ENCODE measurements at regions not wholly inside any gene's neighbourhood (a gene's known extent, or its start where the extent isn't known, plus 50 kb on each side); places are given as distances from the start of the nearest gene placed in this dataset.

DNA sequence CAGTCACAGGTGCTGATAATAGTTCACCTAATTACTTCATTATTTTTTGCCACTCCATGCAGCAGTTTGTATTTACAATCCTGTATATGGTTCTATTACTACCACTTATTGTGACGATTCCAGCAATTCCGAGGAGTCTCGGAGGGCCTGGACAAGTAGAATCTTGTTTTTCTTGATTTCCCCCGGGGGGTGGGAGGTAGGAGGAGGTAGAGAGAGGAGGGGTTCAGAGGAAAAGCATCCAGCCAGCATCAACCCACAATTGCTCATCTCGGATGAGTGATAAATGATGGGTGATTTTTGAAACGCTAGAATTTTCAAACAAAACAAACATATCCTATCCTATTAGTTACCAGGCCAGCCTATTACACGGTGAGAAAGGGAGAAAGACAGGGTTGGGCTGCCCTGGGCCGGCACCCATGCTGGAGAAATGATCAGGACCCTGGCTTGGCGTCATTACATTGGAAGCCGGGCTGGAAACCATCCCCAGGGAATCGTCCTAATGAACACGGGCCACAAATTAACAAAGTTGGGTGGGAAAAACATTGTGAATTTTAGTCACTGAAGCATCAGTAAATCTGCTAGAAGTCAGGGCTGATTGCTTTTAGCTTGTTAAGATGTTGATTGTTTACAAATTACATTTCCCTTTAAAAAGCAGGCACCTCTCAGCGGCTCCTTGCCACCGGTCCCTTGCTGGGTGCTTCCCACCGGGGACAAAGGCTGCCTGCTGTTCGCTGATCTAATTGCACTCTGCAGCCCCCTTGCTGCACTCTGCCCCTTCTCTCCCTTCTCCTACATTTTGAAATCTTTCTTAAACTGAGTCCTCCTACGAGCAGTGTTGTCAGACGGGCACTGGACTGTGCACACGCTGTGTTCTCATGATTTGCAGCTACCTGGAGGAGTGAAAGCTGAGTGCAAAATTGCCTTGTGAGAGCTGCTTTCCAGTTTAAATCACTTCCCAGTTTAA lies 95.5 kb downstream of the FAM204A start:
- DNase-seq: no peak

DNA sequence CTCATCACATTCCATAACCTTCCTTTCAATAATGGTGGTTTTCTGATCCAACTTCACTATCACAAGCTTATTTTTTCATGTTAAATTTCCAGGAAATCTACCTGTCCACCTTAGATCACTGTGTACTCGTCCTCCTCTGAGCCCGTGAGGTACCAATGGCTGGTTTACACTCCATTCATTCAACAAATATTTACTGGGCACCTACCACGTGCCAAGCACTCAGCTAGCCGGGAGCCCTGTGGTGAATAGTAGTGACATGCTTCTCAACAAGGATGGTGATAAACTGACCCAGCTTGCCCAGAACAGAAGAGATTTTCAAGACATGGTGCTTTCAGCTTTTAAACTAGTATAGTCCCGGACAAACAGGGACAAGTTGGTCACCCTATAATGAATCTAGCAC lies 98.2 kb downstream of the FAM204A start:
- DNase-seq: no peak

DNA sequence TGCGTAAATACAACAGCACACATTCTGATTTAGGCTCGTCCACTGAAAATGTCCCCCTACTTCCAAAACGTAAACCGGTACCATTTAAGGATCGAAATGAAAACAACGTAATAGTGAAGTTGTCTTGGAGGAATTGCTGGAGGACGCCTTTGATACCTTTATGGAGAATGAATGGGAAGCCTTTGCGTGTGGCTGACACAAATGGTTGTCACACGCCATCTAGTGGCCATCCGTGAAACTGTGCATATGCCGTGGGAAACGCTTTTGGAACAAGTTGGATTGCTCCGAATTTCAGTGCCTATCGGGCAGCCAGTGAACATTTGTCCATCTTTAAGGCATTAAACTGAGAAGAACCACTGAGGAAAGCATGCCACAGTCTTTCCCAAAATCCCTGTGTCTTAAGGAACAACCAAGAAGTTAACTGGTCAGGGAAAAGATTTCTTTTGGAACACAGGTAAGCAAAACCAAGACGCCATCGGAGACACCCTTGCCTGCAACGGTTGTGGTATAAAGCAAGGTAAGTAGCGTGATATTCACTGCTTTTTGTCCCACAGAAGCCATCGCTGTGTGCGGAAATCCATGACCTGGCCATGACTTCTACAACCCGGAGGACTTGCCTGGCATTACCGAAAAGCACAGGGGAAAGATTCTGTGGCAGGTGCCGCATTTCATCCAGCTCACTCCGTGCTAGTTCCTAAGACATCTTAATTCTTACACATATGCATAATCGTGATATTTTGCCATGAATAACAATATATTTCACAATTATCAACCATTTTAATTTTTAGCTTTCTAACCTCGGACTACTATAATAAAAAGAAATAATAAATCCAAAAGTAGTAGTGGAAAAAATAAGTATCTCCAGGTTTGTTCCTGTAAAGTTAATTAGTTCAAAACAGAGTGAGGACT lies 100.6 kb downstream of the FAM204A start:
- peak in 53 of 56 donors; percentile 3 to 92 (median 54) for DNase-seq

DNA sequence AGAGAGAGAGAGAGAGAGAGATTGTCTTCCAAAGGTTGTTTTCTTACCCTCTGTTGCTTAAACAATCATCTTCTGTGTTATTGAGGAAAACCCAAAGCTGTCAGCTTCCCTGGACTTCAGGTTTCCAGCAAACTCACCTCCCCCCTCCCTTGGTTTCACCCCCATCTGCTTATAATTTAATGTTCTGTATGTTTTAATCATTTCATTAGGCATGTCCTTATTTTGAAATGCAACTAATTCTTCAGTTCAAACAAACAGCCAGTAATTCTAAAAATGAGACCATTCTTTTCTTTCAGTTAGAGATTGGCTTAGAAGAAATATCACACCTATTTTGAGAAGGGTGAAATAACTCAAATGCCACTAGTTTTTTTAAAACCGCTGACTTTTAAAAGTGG lies 102.9 kb downstream of the FAM204A start:
- DNase-seq: no peak

DNA sequence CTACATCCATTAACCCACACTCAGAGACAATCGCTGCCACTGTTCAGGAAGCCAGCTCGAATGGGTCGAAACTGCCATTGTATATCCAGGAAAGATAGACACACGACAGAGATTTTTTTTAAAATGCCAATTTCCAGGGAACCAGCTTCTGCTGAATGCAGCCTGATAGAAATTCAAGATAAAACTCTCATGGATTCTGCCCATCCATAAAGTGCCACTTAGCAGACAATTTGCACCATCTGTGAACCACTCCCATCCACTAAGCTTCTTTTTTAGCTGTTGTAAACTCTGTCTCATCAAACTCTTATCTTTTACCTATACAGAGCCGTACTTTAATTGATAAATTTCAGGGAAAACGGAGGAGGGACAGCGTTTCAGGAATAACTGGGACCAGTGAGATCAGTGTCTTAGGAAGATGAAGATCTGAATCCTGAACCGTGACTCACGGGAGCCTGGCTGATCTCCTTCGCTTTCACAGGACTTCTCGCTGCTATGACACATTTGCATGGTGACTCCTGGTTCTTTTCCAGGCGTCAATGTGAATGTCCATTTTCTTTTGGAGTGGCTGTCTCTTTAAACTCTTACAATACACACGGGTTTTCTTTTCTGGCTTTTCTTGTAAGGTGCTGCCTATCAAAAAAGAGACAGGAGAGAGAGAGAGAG lies 103.4 kb downstream of the FAM204A start:
- no peak for DNase-seq

- no peak for DNase-seq
Measured at GRCh38 chr10:118237930-118238329, 104.2 kb downstream of the FAM204A start.

DNA sequence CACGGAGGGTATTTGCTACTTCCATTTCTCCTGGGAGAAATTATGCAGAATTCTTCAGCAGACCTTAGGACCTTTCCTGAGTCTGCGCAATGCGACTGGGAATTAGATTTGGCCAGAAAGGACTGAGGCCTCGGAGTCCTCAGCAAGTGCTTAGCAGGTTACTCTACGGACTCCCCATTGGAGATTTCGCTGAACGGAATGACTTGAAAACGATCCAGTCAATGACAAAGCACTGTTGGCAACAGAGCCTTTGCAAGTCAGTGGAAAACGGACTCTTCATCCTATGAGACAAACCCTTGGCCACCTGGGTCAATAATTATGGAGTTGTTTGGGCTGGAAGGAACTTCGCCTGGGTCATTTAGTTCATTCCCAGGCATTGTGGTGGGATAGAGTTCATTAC lies 107.4 kb downstream of the FAM204A start:
- DNase-seq: no peak

DNA sequence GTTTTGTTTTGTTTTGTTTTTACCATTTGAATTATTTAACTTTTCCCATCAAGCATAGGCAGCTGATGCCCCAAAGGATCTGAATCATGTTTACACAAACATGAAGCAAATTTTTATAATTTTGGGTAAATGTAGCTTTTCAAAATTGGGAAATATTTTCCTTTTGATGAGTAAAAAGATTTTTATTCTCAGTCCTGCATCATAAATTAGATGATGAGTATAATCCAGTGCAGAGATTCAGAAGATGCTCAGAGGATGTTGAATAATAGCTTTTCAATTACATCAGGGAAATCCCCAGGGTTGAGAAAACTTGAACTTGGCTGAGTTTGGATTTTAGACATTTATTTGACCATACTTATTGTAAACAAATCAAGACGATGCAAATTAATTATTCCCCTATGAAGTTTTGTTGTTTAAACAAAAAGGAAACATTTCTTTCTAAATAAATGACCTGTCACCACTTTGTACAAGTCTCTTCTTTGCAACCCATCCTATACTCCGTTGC lies 121.7 kb downstream of the FAM204A start:
- no peak for DNase-seq

- no peak for DNase-seq
Measured at GRCh38 chr10:118218562-118218961, 123.6 kb downstream of the FAM204A start.

- no peak for DNase-seq
Measured at GRCh38 chr10:118216571-118217170, 125.5 kb downstream of the FAM204A start.

GRCh38 chr10:118216020-118216419 lies 126.1 kb downstream of the FAM204A start:
- no peak for DNase-seq

GRCh38 chr10:118214776-118215175 lies 127.3 kb downstream of the FAM204A start:
- no peak for DNase-seq

DNA sequence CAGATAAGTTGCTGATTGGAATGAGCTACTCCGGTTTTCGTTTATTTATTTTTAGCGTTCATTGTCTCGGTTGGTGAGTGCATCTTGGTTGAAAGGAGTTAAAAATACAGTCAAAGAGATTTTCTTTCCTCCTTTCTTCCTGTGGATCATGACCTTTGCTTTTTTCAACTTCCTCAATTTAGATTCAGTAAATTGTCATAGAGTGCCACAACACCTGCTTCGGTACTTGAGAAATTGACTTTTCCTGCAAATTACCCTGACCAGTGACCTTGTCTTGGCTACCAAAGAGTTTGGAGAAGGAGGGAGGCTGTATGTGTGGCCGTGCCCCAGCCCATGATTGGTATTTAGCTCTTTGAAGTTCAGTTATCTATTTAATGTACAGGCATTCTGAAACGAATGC lies 128.7 kb downstream of the FAM204A start:
- DNase-seq: no peak

DNA sequence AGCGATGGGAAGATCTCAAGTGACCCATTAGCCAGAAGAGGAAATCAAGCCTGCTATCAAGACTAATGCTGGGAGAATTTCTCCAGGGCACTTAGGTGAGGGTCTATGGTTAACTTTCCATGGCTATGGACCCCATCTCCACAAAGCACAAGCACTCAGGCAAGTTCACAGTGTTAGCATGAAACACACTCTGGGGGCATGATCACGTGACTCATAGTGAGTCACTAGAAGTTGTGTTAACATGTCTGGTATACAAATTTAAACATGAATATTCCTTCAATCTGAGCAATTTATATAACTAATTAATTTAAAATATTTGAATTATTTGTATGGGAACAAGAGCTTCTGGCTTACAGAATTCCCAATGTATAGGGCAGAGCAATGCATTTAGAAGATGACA lies 131.8 kb downstream of the FAM204A start:
- no peak for DNase-seq

DNA sequence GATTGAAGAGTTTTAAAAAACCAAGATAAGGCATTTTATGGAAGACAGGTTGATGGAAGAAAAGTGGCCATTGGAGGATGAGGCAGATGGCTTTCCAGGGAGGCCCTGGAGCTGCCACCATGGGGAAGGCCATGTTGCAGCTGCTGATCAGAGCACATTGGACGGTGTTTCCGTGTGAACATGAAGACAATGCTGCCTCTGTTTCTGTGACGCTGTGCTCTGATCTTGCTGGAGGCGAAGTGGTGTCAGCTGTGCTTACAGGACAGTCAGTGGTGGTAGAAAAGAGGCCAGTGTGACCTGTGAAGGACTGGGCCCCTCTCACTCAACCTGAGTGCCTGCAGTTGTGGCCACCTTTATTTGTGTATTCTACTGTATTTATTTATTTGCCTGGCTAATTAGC lies 132.9 kb downstream of the FAM204A start:
- DNase-seq: peak in 39 of 56 donors; percentile 1 to 78 (median 26)

GRCh38 chr10:118207470-118208007 lies 134.6 kb downstream of the FAM204A start:
- DNase-seq: no peak

DNA sequence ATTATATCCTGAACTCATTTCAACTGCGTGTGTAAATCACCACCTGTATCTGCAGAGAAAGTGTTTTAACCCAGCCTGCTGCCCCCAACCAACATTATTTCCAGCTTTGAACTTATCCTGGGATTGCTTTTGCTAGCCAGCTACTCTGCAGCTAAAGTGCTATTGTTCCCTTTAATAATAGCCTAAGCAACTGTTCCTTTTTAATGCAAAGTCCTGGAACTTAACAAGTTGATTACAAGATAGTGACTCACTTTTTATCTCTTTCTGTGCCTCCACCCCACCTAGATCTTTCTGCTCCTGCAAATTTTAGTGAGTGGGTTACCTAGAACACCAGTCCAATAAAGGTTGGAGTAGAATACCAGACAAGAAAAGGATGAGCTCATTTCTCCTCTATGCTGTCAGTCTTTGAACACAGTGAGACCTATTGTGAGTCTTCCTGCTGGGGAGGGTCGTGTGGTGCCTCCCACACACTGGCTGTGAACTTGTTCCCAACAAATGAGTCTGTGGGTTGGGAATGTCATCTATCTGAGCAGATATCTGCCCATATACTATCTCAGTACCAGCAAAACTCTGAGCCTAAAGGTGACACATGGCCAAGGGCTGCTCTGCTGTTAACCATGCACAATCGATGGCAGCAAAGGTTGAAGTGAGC lies 137.7 kb downstream of the FAM204A start:
- no peak for DNase-seq

DNA sequence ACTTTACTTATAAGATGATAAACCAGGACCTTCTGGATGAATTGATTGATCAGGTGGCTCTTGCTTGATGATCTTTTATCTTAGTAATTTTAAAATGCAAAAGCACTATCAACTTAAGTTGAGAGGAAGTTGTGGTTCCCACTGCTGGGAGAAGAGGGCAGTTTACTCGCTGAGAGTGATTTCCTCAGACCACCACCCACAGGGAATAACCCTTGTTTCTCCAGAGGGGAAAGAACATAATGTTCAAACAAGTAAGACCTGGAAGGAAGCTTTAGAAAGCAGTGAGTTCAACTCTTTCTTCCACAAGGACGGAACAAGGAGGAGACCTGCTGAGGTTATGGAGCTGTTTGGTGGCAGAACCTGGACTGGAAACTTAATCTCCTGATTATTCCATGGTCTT lies 138.7 kb downstream of the FAM204A start:
- no peak for DNase-seq

DNA sequence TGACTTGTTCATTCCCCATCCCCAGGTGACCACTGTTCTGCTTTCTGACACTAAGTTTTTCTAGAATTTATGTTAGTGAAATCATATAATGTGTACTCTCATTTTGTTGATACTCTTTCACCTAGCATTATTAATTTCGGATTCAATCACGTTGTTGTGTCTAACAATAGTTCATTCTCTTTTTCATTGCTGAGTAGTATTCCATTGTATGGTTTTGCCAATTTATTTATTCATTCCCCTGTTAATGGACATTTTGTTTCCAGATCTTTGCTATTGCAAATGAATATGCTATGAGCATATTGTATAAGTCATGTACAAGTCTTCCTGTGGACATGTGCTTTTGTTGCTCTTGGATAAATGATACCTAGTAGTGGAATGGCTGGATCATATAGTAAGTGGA lies 146.4 kb downstream of the FAM204A start:
- DNase-seq: no peak

DNA sequence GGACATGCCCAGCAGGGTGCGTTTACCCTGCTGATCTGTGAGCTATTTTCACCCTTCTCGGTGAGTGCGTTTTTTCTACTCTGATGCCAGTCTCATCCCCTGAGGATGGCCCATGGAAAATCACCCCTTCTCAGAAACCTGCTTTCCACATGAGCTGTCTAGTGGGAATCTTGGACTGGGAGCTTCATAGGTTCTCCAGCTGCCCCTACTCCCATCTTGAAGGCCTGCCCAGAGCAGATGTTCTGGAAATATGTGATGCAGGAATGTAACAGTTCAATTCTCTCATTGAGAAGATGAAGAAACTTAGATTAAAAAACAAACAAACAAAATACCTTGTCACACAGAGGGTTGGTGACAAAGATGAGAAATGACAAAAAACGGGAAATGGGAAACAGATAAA lies 146.9 kb upstream of the RAB11FIP2 start:
- no peak for DNase-seq
